Activated CD8-positive, alpha-beta memory T cell treated with anti-CD3 and anti-CD28 coated beads for 1 hour (primary cell): ENCODE measurements at regions not wholly inside any gene's neighbourhood (a gene's known extent, or its start where the extent isn't known, plus 50 kb on each side); places are given as distances from the start of the nearest gene placed in this dataset.
"Not testable (repeated sequence)": the region's sequence is repeated elsewhere in the genome, so short reads cannot be mapped to it uniquely, and the experiment has no call there.

ENCODE experiments used
- DNase-seq, 2 donors: peaks; one replicate each; pipeline ENCODE4 v3.0.0-alpha.2; 2020; ENCODE audit warnings: low read depth in 1 of 2; ENCODE audit errors: extremely low read depth in 1 of 2

GRCh38 chr5:116947691-116948528 is 373.3 kb upstream of the SEMA6A start:
- DNase-seq: peak in 1 of 2 donors; percentile 17

GRCh38 chr5:116945613-116946382 is 371.2 kb upstream of the SEMA6A start:
- DNase-seq: not testable (repeated sequence)

- DNase-seq: no peak
Observed at GRCh38 chr5:116944183-116944582, 369.6 kb upstream of the SEMA6A start.

GRCh38 chr5:116942622-116943021 is 368.0 kb upstream of the SEMA6A start:
- DNase-seq: no peak

- DNase-seq: no peak
Observed at GRCh38 chr5:116939641-116940040, 365.0 kb upstream of the SEMA6A start.

- no peak for DNase-seq
Observed at GRCh38 chr5:116938488-116938887, 363.9 kb upstream of the SEMA6A start.

GRCh38 chr5:116935561-116936162 is 361.0 kb upstream of the SEMA6A start:
- no peak for DNase-seq

- DNase-seq: no peak
Observed at GRCh38 chr5:116930616-116931015, 356.0 kb upstream of the SEMA6A start.

GRCh38 chr5:116923344-116923743 is 348.7 kb upstream of the SEMA6A start:
- DNase-seq: no peak

GRCh38 chr5:116922532-116922931 is 347.9 kb upstream of the SEMA6A start:
- no peak for DNase-seq

GRCh38 chr5:116914869-116915504 is 340.4 kb upstream of the SEMA6A start:
- DNase-seq: no peak

GRCh38 chr5:116912221-116912620 is 337.6 kb upstream of the SEMA6A start:
- no peak for DNase-seq

- no peak for DNase-seq
Observed at GRCh38 chr5:116911074-116911473, 336.5 kb upstream of the SEMA6A start.

GRCh38 chr5:116908537-116908936 is 333.9 kb upstream of the SEMA6A start:
- DNase-seq: no peak

- DNase-seq: no peak
Observed at GRCh38 chr5:116905885-116906284, 331.3 kb upstream of the SEMA6A start.

GRCh38 chr5:116900793-116901192 is 326.2 kb upstream of the SEMA6A start:
- DNase-seq: no peak

GRCh38 chr5:116898917-116899316 is 324.3 kb upstream of the SEMA6A start:
- no peak for DNase-seq

- no peak for DNase-seq
Observed at GRCh38 chr5:116897291-116897690, 322.7 kb upstream of the SEMA6A start.

- DNase-seq: no peak
Observed at GRCh38 chr5:116896001-116896400, 321.4 kb upstream of the SEMA6A start.

- no peak for DNase-seq
Observed at GRCh38 chr5:116892993-116893392, 318.4 kb upstream of the SEMA6A start.

GRCh38 chr5:116887104-116887503 is 312.5 kb upstream of the SEMA6A start:
- no peak for DNase-seq
